ENCODE measurements at regions not wholly inside any gene's neighbourhood (a gene's known extent, or its start where the extent isn't known, plus 50 kb on each side); places are given as distances from the start of the nearest gene placed in this dataset.

DNA sequence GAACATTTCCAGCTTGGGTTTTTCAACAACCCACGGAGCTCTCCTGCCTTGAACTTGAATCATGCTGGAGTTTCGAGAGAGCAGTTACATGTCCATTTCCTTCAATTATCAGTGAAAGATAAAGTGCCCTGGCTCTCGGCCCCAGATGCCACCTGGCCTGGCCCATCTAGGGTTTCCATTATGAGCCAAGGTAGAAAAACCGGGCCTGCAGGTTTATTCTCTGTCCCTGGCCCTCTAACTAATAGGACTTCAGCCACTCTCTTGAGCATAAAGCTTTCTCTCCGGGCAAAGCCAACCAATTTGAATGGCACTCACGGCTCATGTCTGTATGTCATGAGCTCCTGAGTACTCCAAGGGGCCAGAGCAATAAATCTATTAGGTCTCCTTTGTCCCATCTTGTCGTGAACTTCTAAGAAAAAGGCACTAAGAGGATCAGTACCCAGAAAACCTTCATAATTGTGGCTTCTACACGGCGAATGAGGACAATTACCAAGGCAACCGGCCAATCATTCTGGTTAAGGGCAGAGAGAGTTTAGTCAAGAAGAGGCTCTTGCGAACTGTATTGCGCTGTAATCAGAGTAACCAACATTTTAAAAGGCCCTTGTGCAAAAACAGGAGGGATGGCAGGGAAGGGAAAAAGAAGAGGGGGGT is 392.3 kb downstream of the MED13L start:
- Histone ChIP-seq H3K79me2 (ENCODE audit: insufficient read depth) (no peaks in the 10 kb centered on the region), H3K9ac (no peak overlapping the region), H3F3A (replicated peaks; ENCODE audit: insufficient read depth) (no peaks in the 10 kb centered on the region), H3K4me1 (ENCODE audit: control insufficient read depth in 1 of 2, insufficient read depth in 2 of 2, low read depth in 1 of 2, low read length in 1 of 2) (no peaks in the 10 kb centered on the region), H2AFZ (ENCODE audit: low read depth) (no peak overlapping the region), H3K9me3 (no peaks in the 10 kb centered on the region), H4K20me1 (ENCODE audit: insufficient read depth) (no peaks in the 10 kb centered on the region), H3K9me2 (no peaks in the 10 kb centered on the region), H3K27me3 (ENCODE audit: insufficient read depth) (no peaks in the 10 kb centered on the region), H3K4me2 (no peak overlapping the region), H3K27ac (ENCODE audit: low read depth in 2 of 2, low read length in 1 of 2) (no peak overlapping the region), H3K4me3 (ENCODE audit: low read depth in 2 of 2, low read length in 1 of 2) (no peak overlapping the region), H3K36me3 (replicated peaks in 1 of 2; ENCODE audit: control insufficient read depth in 1 of 2, insufficient read depth in 2 of 2, low read length in 1 of 2) (no peaks in the 10 kb centered on the region)
- ChIA-PET CTCF (interaction anchor here (0.9 to 2.9 kb wide), 3 partner anchors 13 to 62 kb away, joined by 3 to 9 read pairs (median 3); no protein-coding TSS in a partner anchor), POLR2A (no interaction called here)
- 42% methylated on average over 12 of the region's 12 CpGs for WGBS (ENCODE audit: low lambda C conversion rate)
- TF ChIP-seq MXI1 (IDR thresholded peaks at IDR 0.05; ENCODE audit: low read depth, low read length) (no peak), ELF1 (IDR thresholded peaks at IDR 0.05) (no peak), RAD21 (IDR thresholded peaks at IDR 0.05; ENCODE audit: low read length) (no peak), TEAD4 (IDR thresholded peaks at IDR 0.05; ENCODE audit: borderline replicate concordance, insufficient read depth) (no peak), EP300 (IDR thresholded peaks at IDR 0.05; ENCODE audit: borderline replicate concordance in 1 of 2, low read depth in 1 of 2, low read length in 1 of 2) (no peak), RXRA (IDR thresholded peaks at IDR 0.05; ENCODE audit: borderline replicate concordance, low read depth) (no peak), MEF2A (IDR thresholded peaks at IDR 0.05; ENCODE audit: borderline replicate concordance, low read depth) (no peak), SMC3 (IDR thresholded peaks at IDR 0.05; ENCODE audit: low read depth, low read length) (no peak), EZH2phosphoT487 (IDR thresholded peaks at IDR 0.05; ENCODE audit: borderline replicate concordance, low read depth) (no peak), POLR2AphosphoS5 (IDR thresholded peaks at IDR 0.05; ENCODE audit: low read depth, low read length) (no peak), CHD2 (IDR thresholded peaks at IDR 0.05; ENCODE audit: low read length, partially characterized antibody) (no peak), CTCF (IDR thresholded peaks at IDR 0.05) (no peak), FOXM1 (IDR thresholded peaks at IDR 0.05; ENCODE audit: low read depth) (no peak), FOSL2 (IDR thresholded peaks at IDR 0.05; ENCODE audit: borderline replicate concordance, low read depth) (no peak), RCOR1 (IDR thresholded peaks at IDR 0.05; ENCODE audit: low read length) (no peak)
- TF ChIP-seq, protein P1, sequence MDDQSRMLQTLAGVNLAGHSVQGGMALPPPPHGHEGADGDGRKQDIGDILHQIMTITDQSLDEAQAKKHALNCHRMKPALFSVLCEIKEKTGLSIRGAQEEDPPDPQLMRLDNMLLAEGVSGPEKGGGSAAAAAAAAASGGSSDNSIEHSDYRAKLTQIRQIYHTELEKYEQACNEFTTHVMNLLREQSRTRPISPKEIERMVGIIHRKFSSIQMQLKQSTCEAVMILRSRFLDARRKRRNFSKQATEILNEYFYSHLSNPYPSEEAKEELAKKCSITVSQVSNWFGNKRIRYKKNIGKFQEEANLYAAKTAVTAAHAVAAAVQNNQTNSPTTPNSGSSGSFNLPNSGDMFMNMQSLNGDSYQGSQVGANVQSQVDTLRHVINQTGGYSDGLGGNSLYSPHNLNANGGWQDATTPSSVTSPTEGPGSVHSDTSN (IDR thresholded peaks at IDR 0.05), result no peak
- TF ChIP-seq, protein P2, sequence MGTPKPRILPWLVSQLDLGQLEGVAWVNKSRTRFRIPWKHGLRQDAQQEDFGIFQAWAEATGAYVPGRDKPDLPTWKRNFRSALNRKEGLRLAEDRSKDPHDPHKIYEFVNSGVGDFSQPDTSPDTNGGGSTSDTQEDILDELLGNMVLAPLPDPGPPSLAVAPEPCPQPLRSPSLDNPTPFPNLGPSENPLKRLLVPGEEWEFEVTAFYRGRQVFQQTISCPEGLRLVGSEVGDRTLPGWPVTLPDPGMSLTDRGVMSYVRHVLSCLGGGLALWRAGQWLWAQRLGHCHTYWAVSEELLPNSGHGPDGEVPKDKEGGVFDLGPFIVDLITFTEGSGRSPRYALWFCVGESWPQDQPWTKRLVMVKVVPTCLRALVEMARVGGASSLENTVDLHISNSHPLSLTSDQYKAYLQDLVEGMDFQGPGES (IDR thresholded peaks at IDR 0.05; ENCODE audit: low read depth, low read length), result no peak
- TF ChIP-seq, protein P3, sequence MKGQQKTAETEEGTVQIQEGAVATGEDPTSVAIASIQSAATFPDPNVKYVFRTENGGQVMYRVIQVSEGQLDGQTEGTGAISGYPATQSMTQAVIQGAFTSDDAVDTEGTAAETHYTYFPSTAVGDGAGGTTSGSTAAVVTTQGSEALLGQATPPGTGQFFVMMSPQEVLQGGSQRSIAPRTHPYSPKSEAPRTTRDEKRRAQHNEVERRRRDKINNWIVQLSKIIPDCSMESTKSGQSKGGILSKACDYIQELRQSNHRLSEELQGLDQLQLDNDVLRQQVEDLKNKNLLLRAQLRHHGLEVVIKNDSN (IDR thresholded peaks at IDR 0.05; ENCODE audit: borderline replicate concordance, low read depth), result no peak
- DNase-seq, result no peak

Data from SK-N-SH (cell line).